GM23338 (cell line): ENCODE measurements at regions not wholly inside any gene's neighbourhood (a gene's known extent, or its start where the extent isn't known, plus 50 kb on each side); places are given as distances from the start of the nearest gene placed in this dataset.

Experiments
- ATAC-seq: fragments of 200-7000 bp; cut with Tn5 transposase; 3 replicates; pipeline ENCODE4 v1.9.1; 2020
- DNase-seq: peaks from one replicate; pipeline ENCODE4 v3.0.0-alpha.2; 2015; ENCODE audit warnings: low spot score
- H2AFZ ChIP-seq: fragments of 200-600 bp; sonication (generic); 2 replicates; pipeline ENCODE4 v1.8.0; 2016; ENCODE audit warnings: antibody characterized with exemption, mild to moderate bottlenecking, moderate library complexity
- H3F3A ChIP-seq: fragments of 200-600 bp; sonication (generic); replicated peaks from 2 replicates; pipeline ENCODE4 v1.8.0; 2017; ENCODE audit warnings: antibody characterized with exemption, mixed run types, low read depth
- H3K27ac ChIP-seq: fragments of 200-600 bp; sonication (generic); 2 replicates; pipeline ENCODE4 v1.6.1; 2016; ENCODE audit warnings: low read depth
- H3K27me3 ChIP-seq: fragments of 200-600 bp; sonication (generic); 2 replicates; pipeline ENCODE4 v1.8.0; 2016; ENCODE audit warnings: mild to moderate bottlenecking, mixed run types, moderate library complexity; ENCODE audit not compliant: insufficient read depth
- H3K36me3 ChIP-seq: fragments of 200-600 bp; sonication (generic); 2 replicates; pipeline ENCODE4 v1.8.0; 2016; ENCODE audit warnings: mild to moderate bottlenecking; ENCODE audit not compliant: insufficient read depth
- H3K4me1 ChIP-seq: fragments of 200-600 bp; sonication (generic); 2 replicates; pipeline ENCODE4 v1.8.0; 2016; ENCODE audit warnings: mild to moderate bottlenecking, moderate library complexity; ENCODE audit not compliant: insufficient read depth
- H3K4me2 ChIP-seq: fragments of 200-600 bp; sonication (generic); 2 replicates; pipeline ENCODE4 v1.7.1; 2017; ENCODE audit warnings: mixed run types
- H3K4me3 ChIP-seq: fragments of 200-600 bp; sonication (generic); 2 replicates; pipeline ENCODE4 v1.6.1; 2016; ENCODE audit warnings: mixed run types
- H3K79me2 ChIP-seq: fragments of 200-600 bp; sonication (generic); replicated peaks from 2 replicates; pipeline ENCODE4 v1.8.0; 2017; ENCODE audit warnings: mild to moderate bottlenecking; ENCODE audit not compliant: insufficient read depth
- H3K9me2 ChIP-seq: fragments of 200-600 bp; sonication (generic); 2 replicates; pipeline ENCODE4 v1.8.0; 2017; ENCODE audit not compliant: insufficient read depth
- H4K20me1 ChIP-seq: fragments of 200-600 bp; sonication (generic); replicated peaks from 2 replicates; pipeline ENCODE4 v1.8.0; 2017; ENCODE audit warnings: mild to moderate bottlenecking; ENCODE audit not compliant: insufficient read depth
- H3K27ac Mint-ChIP-seq: 2 replicates; pipeline ENCODE4 v1.8.0; 2020; ENCODE audit warnings: inconsistent platforms, mild to moderate bottlenecking, moderate library complexity, mixed read lengths
- H3K27me3 Mint-ChIP-seq: 3 replicates; pipeline ENCODE4 v1.8.0; 2022; ENCODE audit warnings: low read depth, mild to moderate bottlenecking, moderate library complexity, mixed read lengths, inconsistent platforms; ENCODE audit not compliant: insufficient read depth, poor library complexity
- H3K36me3 Mint-ChIP-seq: 3 replicates; pipeline ENCODE4 v1.8.0; 2021; ENCODE audit warnings: low read depth, mild to moderate bottlenecking, inconsistent platforms, moderate library complexity, mixed read lengths
- H3K4me1 Mint-ChIP-seq: 3 replicates; pipeline ENCODE4 v1.8.0; 2020; ENCODE audit warnings: mild to moderate bottlenecking, inconsistent platforms, mixed read lengths
- H3K4me3 Mint-ChIP-seq: 3 replicates; pipeline ENCODE4 v1.8.0; 2021; ENCODE audit warnings: moderate library complexity, mild to moderate bottlenecking, inconsistent platforms, mixed read lengths
- H3K9me3 Mint-ChIP-seq: 3 replicates; pipeline ENCODE4 v1.8.0; 2020; ENCODE audit warnings: moderate library complexity, mild to moderate bottlenecking, inconsistent platforms, mixed read lengths
- CREB1 ChIP-seq: fragments of 250-450 bp; sonication (Bioruptor Pico); IDR thresholded peaks from 2 replicates; pipeline ENCODE4 v1.5.0; 2020; ENCODE audit warnings: low read depth, mild to moderate bottlenecking, moderate library complexity
- EZH2 ChIP-seq: fragments of 200-600 bp; sonication (generic); IDR thresholded peaks from one replicate; pipeline ENCODE4 v1.8.0; 2017; ENCODE audit warnings: antibody characterized with exemption, mild to moderate bottlenecking, low read depth; ENCODE audit not compliant: unreplicated experiment
- EZH2phosphoT487 ChIP-seq: fragments of 200-600 bp; sonication (generic); IDR thresholded peaks from one replicate; pipeline ENCODE4 v1.8.1; 2018; ENCODE audit warnings: antibody characterized with exemption; ENCODE audit not compliant: unreplicated experiment
- JUNB ChIP-seq: IDR thresholded peaks from one replicate; pipeline ENCODE4 v1.6.1; 2016; ENCODE audit warnings: antibody characterized with exemption; ENCODE audit not compliant: unreplicated experiment
- NANOG ChIP-seq: IDR thresholded peaks from 2 replicates; pipeline ENCODE4 v1.6.1; 2016; ENCODE audit warnings: antibody characterized with exemption, borderline replicate concordance
- POLR2AphosphoS5 ChIP-seq: IDR thresholded peaks from 2 replicates; pipeline ENCODE4 v1.6.1; 2016; ENCODE audit warnings: antibody characterized with exemption, low read depth
- STAT1 ChIP-seq: IDR thresholded peaks from one replicate; pipeline ENCODE4 v1.6.1; 2016; ENCODE audit warnings: antibody characterized with exemption; ENCODE audit not compliant: unreplicated experiment
- ZNF114 ChIP-seq: fragments of 250-450 bp; sonication (Bioruptor Pico); IDR thresholded peaks from 2 replicates; pipeline ENCODE4 v1.5.0; 2020; ENCODE audit warnings: mild to moderate bottlenecking, moderate library complexity
- ZNF331 ChIP-seq: fragments of 250-450 bp; sonication (Bioruptor Pico); IDR thresholded peaks from 2 replicates; pipeline ENCODE4 v1.5.0; 2020; ENCODE audit warnings: low read depth, mild to moderate bottlenecking, moderate library complexity
- TF ChIP-seq, protein P1 (sequence below), 2 experiments: fragments of 200-600 bp in 1 of 2; sonication (generic) in 1 of 2; conservative IDR thresholded peaks; 2 replicates each; pipeline versions ENCODE4 v1.5.1 to v1.6.1; 2016 to 2017; ENCODE audit warnings: antibody characterized with exemption in 2 of 2, low read depth in 2 of 2, mild to moderate bottlenecking in 2 of 2, moderate library complexity in 1 of 2
- TF ChIP-seq, protein P2 (sequence below): IDR thresholded peaks from one replicate; pipeline ENCODE4 v1.6.1; 2018; ENCODE audit warnings: antibody characterized with exemption; ENCODE audit not compliant: unreplicated experiment
- TF ChIP-seq, protein P3 (sequence below): fragments of 250-450 bp; sonication (Bioruptor Pico); IDR thresholded peaks from 2 replicates; pipeline ENCODE4 v1.5.0; 2020; ENCODE audit warnings: mild to moderate bottlenecking, moderate library complexity

DNA sequence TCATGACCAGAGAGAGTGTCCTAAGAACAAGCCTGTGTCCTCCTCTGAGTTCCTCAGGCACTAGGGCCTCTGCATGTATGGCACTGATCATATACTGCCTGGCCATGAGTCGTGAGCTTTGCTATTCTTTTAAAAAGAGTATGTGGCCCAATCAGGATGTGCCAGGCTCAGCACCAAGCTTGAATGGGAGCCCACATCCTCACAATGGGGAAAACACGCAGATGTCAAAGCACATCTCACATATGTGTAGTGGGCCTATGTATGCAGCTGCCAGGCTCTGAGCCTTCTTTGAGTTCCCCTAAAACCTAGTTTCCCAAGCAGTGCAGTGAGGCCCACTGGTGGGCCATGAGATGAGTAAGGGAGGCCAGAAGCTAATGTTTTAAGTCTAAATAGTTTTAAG lies 69.9 kb upstream of the SLC1A4 start:
- Mint-ChIP-seq H3K27ac (no peak overlapping the region), H3K27me3 (peaks cover 8% of the 10 kb centered on the region), H3K4me1 (peaks cover 33% of the 10 kb centered on the region), H3K4me3 (no peak overlapping the region; the same call in 2 of the 3 replicates), H3K9me3 (peaks cover 4% of the 10 kb centered on the region; the same call in 1 of the 3 replicates), H3K36me3 (no peaks in the 10 kb centered on the region)
- Histone ChIP-seq H3K4me2 (no peak overlapping the region), H3K4me3 (no peak overlapping the region), H3K79me2 (no peaks in the 10 kb centered on the region), H4K20me1 (no peaks in the 10 kb centered on the region), H3K9me2 (no peaks in the 10 kb centered on the region), H3F3A (no peaks in the 10 kb centered on the region), H2AFZ (no peak overlapping the region), H3K4me1 (peaks cover 10% of the 10 kb centered on the region), H3K27me3 (peaks cover 5% of the 10 kb centered on the region), H3K27ac (no peak overlapping the region), H3K36me3 (no peaks in the 10 kb centered on the region)
- no peak for TF ChIP-seq POLR2AphosphoS5
- TF ChIP-seq ZNF331 (CRISPR knock-in tag): no peak
- no peak for TF ChIP-seq CREB1 (CRISPR knock-in tag)
- TF ChIP-seq EZH2: no peak
- TF ChIP-seq NANOG: no peak
- TF ChIP-seq STAT1: no peak
- TF ChIP-seq, protein P1, sequence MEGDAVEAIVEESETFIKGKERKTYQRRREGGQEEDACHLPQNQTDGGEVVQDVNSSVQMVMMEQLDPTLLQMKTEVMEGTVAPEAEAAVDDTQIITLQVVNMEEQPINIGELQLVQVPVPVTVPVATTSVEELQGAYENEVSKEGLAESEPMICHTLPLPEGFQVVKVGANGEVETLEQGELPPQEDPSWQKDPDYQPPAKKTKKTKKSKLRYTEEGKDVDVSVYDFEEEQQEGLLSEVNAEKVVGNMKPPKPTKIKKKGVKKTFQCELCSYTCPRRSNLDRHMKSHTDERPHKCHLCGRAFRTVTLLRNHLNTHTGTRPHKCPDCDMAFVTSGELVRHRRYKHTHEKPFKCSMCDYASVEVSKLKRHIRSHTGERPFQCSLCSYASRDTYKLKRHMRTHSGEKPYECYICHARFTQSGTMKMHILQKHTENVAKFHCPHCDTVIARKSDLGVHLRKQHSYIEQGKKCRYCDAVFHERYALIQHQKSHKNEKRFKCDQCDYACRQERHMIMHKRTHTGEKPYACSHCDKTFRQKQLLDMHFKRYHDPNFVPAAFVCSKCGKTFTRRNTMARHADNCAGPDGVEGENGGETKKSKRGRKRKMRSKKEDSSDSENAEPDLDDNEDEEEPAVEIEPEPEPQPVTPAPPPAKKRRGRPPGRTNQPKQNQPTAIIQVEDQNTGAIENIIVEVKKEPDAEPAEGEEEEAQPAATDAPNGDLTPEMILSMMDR (conservative IDR thresholded peaks at IDR 0.05; ENCODE audit: low read depth in 2 of 2): no peak
- TF ChIP-seq, protein P2, sequence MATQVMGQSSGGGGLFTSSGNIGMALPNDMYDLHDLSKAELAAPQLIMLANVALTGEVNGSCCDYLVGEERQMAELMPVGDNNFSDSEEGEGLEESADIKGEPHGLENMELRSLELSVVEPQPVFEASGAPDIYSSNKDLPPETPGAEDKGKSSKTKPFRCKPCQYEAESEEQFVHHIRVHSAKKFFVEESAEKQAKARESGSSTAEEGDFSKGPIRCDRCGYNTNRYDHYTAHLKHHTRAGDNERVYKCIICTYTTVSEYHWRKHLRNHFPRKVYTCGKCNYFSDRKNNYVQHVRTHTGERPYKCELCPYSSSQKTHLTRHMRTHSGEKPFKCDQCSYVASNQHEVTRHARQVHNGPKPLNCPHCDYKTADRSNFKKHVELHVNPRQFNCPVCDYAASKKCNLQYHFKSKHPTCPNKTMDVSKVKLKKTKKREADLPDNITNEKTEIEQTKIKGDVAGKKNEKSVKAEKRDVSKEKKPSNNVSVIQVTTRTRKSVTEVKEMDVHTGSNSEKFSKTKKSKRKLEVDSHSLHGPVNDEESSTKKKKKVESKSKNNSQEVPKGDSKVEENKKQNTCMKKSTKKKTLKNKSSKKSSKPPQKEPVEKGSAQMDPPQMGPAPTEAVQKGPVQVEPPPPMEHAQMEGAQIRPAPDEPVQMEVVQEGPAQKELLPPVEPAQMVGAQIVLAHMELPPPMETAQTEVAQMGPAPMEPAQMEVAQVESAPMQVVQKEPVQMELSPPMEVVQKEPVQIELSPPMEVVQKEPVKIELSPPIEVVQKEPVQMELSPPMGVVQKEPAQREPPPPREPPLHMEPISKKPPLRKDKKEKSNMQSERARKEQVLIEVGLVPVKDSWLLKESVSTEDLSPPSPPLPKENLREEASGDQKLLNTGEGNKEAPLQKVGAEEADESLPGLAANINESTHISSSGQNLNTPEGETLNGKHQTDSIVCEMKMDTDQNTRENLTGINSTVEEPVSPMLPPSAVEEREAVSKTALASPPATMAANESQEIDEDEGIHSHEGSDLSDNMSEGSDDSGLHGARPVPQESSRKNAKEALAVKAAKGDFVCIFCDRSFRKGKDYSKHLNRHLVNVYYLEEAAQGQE: no peak
- TF ChIP-seq EZH2phosphoT487: no peak
- TF ChIP-seq ZNF114 (CRISPR knock-in tag): no peak
- TF ChIP-seq, protein P3, sequence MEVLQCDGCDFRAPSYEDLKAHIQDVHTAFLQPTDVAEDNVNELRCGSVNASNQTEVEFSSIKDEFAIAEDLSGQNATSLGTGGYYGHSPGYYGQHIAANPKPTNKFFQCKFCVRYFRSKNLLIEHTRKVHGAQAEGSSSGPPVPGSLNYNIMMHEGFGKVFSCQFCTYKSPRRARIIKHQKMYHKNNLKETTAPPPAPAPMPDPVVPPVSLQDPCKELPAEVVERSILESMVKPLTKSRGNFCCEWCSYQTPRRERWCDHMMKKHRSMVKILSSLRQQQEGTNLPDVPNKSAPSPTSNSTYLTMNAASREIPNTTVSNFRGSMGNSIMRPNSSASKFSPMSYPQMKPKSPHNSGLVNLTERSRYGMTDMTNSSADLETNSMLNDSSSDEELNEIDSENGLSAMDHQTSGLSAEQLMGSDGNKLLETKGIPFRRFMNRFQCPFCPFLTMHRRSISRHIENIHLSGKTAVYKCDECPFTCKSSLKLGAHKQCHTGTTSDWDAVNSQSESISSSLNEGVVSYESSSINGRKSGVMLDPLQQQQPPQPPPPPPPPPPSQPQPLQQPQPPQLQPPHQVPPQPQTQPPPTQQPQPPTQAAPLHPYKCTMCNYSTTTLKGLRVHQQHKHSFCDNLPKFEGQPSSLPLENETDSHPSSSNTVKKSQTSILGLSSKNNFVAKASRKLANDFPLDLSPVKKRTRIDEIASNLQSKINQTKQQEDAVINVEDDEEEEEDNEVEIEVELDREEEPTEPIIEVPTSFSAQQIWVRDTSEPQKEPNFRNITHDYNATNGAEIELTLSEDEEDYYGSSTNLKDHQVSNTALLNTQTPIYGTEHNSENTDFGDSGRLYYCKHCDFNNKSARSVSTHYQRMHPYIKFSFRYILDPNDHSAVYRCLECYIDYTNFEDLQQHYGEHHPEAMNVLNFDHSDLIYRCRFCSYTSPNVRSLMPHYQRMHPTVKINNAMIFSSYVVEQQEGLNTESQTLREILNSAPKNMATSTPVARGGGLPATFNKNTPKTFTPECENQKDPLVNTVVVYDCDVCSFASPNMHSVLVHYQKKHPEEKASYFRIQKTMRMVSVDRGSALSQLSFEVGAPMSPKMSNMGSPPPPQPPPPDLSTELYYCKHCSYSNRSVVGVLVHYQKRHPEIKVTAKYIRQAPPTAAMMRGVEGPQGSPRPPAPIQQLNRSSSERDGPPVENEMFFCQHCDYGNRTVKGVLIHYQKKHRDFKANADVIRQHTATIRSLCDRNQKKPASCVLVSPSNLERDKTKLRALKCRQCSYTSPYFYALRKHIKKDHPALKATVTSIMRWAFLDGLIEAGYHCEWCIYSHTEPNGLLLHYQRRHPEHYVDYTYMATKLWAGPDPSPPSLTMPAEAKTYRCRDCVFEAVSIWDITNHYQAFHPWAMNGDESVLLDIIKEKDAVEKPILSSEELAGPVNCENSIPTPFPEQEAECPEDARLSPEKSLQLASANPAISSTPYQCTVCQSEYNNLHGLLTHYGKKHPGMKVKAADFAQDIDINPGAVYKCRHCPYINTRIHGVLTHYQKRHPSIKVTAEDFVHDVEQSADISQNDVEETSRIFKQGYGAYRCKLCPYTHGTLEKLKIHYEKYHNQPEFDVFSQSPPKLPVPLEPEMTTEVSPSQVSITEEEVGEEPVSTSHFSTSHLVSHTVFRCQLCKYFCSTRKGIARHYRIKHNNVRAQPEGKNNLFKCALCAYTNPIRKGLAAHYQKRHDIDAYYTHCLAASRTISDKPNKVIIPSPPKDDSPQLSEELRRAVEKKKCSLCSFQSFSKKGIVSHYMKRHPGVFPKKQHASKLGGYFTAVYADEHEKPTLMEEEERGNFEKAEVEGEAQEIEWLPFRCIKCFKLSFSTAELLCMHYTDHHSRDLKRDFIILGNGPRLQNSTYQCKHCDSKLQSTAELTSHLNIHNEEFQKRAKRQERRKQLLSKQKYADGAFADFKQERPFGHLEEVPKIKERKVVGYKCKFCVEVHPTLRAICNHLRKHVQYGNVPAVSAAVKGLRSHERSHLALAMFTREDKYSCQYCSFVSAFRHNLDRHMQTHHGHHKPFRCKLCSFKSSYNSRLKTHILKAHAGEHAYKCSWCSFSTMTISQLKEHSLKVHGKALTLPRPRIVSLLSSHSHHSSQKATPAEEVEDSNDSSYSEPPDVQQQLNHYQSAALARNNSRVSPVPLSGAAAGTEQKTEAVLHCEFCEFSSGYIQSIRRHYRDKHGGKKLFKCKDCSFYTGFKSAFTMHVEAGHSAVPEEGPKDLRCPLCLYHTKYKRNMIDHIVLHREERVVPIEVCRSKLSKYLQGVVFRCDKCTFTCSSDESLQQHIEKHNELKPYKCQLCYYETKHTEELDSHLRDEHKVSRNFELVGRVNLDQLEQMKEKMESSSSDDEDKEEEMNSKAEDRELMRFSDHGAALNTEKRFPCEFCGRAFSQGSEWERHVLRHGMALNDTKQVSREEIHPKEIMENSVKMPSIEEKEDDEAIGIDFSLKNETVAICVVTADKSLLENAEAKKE: no peak
- TF ChIP-seq JUNB: no peak
- DNase-seq: no peak
- no peak for ATAC-seq
